ENCODE measurements at regions not wholly inside any gene's neighbourhood (a gene's known extent, or its start where the extent isn't known, plus 50 kb on each side); places are given as distances from the start of the nearest gene placed in this dataset.

DNA sequence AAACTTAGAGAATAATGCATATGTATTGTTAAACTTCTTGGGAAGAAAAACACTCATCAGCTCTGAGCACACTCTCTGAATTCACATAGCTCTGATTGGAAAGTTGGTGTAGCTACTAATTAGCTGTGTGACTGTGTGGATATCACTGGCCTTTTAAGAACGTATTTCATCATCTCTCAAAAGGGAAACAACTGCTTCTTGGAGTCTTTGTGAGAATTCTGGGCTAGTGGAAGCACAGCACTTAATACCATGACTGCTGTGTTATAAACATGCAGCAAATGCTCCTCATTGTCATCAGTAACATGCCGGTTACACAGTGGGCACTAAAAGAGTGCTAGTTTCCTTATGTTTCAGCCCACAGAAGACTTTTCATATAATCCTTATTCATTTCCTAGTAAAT is 220.9 kb upstream of the CSNK1A1L start:
- TF ChIP-seq CTCF (conservative IDR thresholded peaks at IDR 0.05 in 1 of 2, IDR thresholded peaks at IDR 0.05 in 1 of 2; ENCODE audit: low read depth in 1 of 2, low read length in 2 of 2) (no peak), EZH2 (IDR thresholded peaks at IDR 0.05; ENCODE audit: low read length, missing control alignments) (no peak)

Data from fibroblast of lung (primary cell).